NCI-H2029 treated with DMSO at 0.1 percent for 48 hours (cell line): ENCODE measurements at regions not wholly inside any gene's neighbourhood (a gene's known extent, or its start where the extent isn't known, plus 50 kb on each side); places are given as distances from the start of the nearest gene placed in this dataset.

ENCODE experiments used
- DNase-seq: peaks from one replicate; lab custom pipeline; 2025; lab: John Stamatoyannopoulos, UW

- DNase-seq, result no peak
Measured at GRCh38 chr11:15770798-15771414, 585.4 kb downstream of the SOX6 start.

GRCh38 chr11:15772547-15772946 lies 583.8 kb downstream of the SOX6 start:
- no peak for DNase-seq

- no peak for DNase-seq
Measured at GRCh38 chr11:15772981-15773380, 583.4 kb downstream of the SOX6 start.

GRCh38 chr11:15773476-15774387 lies 582.6 kb downstream of the SOX6 start:
- DNase-seq, result no peak

GRCh38 chr11:15774388-15774939 lies 581.9 kb downstream of the SOX6 start:
- no peak for DNase-seq

- DNase-seq, result no peak
Measured at GRCh38 chr11:15775015-15775541, 581.3 kb downstream of the SOX6 start.

- no peak for DNase-seq
Measured at GRCh38 chr11:15775797-15776196, 580.5 kb downstream of the SOX6 start.

- DNase-seq, result no peak
Measured at GRCh38 chr11:15776366-15776765, 580.0 kb downstream of the SOX6 start.

GRCh38 chr11:15779518-15779917 lies 576.8 kb downstream of the SOX6 start:
- no peak for DNase-seq

GRCh38 chr11:15780382-15780781 lies 576.0 kb downstream of the SOX6 start:
- no peak for DNase-seq

- no peak for DNase-seq
Measured at GRCh38 chr11:15780837-15781236, 575.5 kb downstream of the SOX6 start.

GRCh38 chr11:15783619-15784018 lies 572.7 kb downstream of the SOX6 start:
- no peak for DNase-seq

GRCh38 chr11:15793043-15793996 lies 563.0 kb downstream of the SOX6 start:
- no peak for DNase-seq

GRCh38 chr11:15794361-15795150 lies 561.8 kb downstream of the SOX6 start:
- no peak for DNase-seq

GRCh38 chr11:15795378-15795777 lies 561.0 kb downstream of the SOX6 start:
- DNase-seq, result no peak

- DNase-seq, result no peak
Measured at GRCh38 chr11:15800111-15800800, 556.1 kb downstream of the SOX6 start.

GRCh38 chr11:15801126-15801525 lies 555.2 kb downstream of the SOX6 start:
- no peak for DNase-seq

- DNase-seq, result no peak
Measured at GRCh38 chr11:15801616-15802015, 554.7 kb downstream of the SOX6 start.

- no peak for DNase-seq
Measured at GRCh38 chr11:15805726-15806125, 550.6 kb downstream of the SOX6 start.

- no peak for DNase-seq
Measured at GRCh38 chr11:15806217-15806616, 550.1 kb downstream of the SOX6 start.
